ENCODE measurements at regions not wholly inside any gene's neighbourhood (a gene's known extent, or its start where the extent isn't known, plus 50 kb on each side); places are given as distances from the start of the nearest gene placed in this dataset.

- H3K9me3 ChIP-seq (replicated peaks; ENCODE audit: control insufficient read depth, insufficient read depth, low read length): no peaks in the 10 kb centered on the region
- POLR2A ChIA-PET: interaction anchor here (1.0 to 1.9 kb wide), 6 partner anchors 54 to 153 kb away, joined by 3 to 6 read pairs (median 4); no protein-coding TSS in a partner anchor
- no peak overlapping the region for H3K27ac ChIP-seq (ENCODE audit: control insufficient read depth, insufficient read depth)
- intact Hi-C loops (cut with micrococcal nuclease; ENCODE audit: unreplicated experiment): loop anchor here (1.0 to 10.0 kb wide), 3 partner anchors 56 to 335 kb away; no protein-coding TSS in a partner anchor
- SMC1A ChIA-PET (ENCODE audit: uncharacterized antibody, unreplicated experiment): interaction anchor here (0.7 to 10.5 kb wide), 43 partner anchors 10 to 569 kb away, joined by 3 to 238 read pairs (median 5); no protein-coding TSS in a partner anchor
- H3K4me2 ChIP-seq (ENCODE audit: control insufficient read depth, insufficient read depth): no peak overlapping the region
- CTCF ChIA-PET: interaction anchor here (0.6 to 11.7 kb wide), 67 partner anchors 8 to 610 kb away, joined by 3 to 333 read pairs (median 6); no protein-coding TSS in a partner anchor
- H3K9ac ChIP-seq (ENCODE audit: control insufficient read depth, insufficient read depth, low read length): no peak overlapping the region
- H3K4me1 ChIP-seq (ENCODE audit: control insufficient read depth, insufficient read depth, low read length): no peaks in the 10 kb centered on the region
- no peaks in the 10 kb centered on the region for H4K20me1 ChIP-seq (ENCODE audit: control insufficient read depth, insufficient read depth)
- no peaks in the 10 kb centered on the region for H3K79me2 ChIP-seq (ENCODE audit: control insufficient read depth, insufficient read depth, low read length)
- FAIRE-seq (peak; percentile 23), DNase-seq (ENCODE audit: low read depth, low spot score) (peak; percentile 42), ATAC-seq (peak; percentile 97)
- BruUV-seq (replicated peaks): no TSS peak
- WGBS (ENCODE audit: insufficient coverage, insufficient replicate concordance, low lambda C conversion rate, missing lambda C conversion rate): 2% methylated on average over 4 of the region's 4 CpGs
- RAD21 ChIA-PET (ENCODE audit: unreplicated experiment): interaction anchor here (0.6 to 9.1 kb wide), 33 partner anchors 10 to 536 kb away, joined by 3 to 174 read pairs (median 7); no protein-coding TSS in a partner anchor
- H3K27me3 ChIP-seq (replicated peaks in 1 of 2; ENCODE audit: control insufficient read depth in 2 of 2, insufficient read depth in 2 of 2, low read length in 1 of 2): no peaks in the 10 kb centered on the region
- no peak overlapping the region for H3K4me3 ChIP-seq
- in situ Hi-C loops (cut with MboI): loop anchor here (5.0 to 10.0 kb wide), 4 partner anchors 63 to 525 kb away; no protein-coding TSS in a partner anchor
- no peaks in the 10 kb centered on the region for H3K36me3 ChIP-seq (ENCODE audit: control insufficient read depth in 2 of 2, insufficient read depth in 2 of 2, low read length in 1 of 2)
- peak; percentile 83 for TF ChIP-seq RAD21 (IDR thresholded peaks at IDR 0.05; ENCODE audit: insufficient read depth, low read depth, low read length)
- TF ChIP-seq ELK1 (IDR thresholded peaks at IDR 0.05; ENCODE audit: low read depth, low read length): no peak
- peak; percentile 38; the same call in 1 of the 2 replicates for TF ChIP-seq SMARCA5 (IDR thresholded peaks at IDR 0.05)
- no peak for TF ChIP-seq POLR2AphosphoS2 (IDR thresholded peaks at IDR 0.05; ENCODE audit: low read depth, low read length)
- TF ChIP-seq CTCF (IDR thresholded peaks at IDR 0.05 in 2 of 3, conservative IDR thresholded peaks at IDR 0.05 in 1 of 3; ENCODE audit: control insufficient read depth in 2 of 3, extremely low read depth in 1 of 3, insufficient read depth in 1 of 3, low read depth in 3 of 3, low read length in 3 of 3): peak; percentile 68 to 80 (median 73); a peak in 5 of 6 replicates
- TF ChIP-seq TBL1XR1 (IDR thresholded peaks at IDR 0.05; ENCODE audit: low read depth, low read length): no peak
- TF ChIP-seq SMC3 (IDR thresholded peaks at IDR 0.05; ENCODE audit: borderline replicate concordance, low read length): peak; percentile 78; the same call in 1 of the 2 replicates
- no peak for TF ChIP-seq JUND (IDR thresholded peaks at IDR 0.05; ENCODE audit: low read depth, low read length)
- H2AFZ ChIP-seq (ENCODE audit: control insufficient read depth, low read depth, low read length): no peak overlapping the region
Observed at GRCh38 chr14:22319526-22320361, 269.3 kb downstream of the DAD1 start.
